Activated CD8-positive, alpha-beta memory T cell treated with anti-CD3 and anti-CD28 coated beads for 36 hours (primary cell): ENCODE measurements at regions not wholly inside any gene's neighbourhood (a gene's known extent, or its start where the extent isn't known, plus 50 kb on each side); places are given as distances from the start of the nearest gene placed in this dataset.

Experiments used
- CTCF ChIA-PET: fragments of 350-600 bp; sonication (Branson Sonifier 250); formaldehyde crosslinking; loops from one replicate; lab custom pipeline; 2021; ENCODE audit warnings: antibody characterized with exemption; lab: Charles Lee
- POLR2A ChIA-PET: fragments of 350-600 bp; sonication (Branson Sonifier 250); formaldehyde crosslinking; loops from one replicate; lab custom pipeline; 2021; ENCODE audit warnings: antibody characterized with exemption; lab: Charles Lee

DNA sequence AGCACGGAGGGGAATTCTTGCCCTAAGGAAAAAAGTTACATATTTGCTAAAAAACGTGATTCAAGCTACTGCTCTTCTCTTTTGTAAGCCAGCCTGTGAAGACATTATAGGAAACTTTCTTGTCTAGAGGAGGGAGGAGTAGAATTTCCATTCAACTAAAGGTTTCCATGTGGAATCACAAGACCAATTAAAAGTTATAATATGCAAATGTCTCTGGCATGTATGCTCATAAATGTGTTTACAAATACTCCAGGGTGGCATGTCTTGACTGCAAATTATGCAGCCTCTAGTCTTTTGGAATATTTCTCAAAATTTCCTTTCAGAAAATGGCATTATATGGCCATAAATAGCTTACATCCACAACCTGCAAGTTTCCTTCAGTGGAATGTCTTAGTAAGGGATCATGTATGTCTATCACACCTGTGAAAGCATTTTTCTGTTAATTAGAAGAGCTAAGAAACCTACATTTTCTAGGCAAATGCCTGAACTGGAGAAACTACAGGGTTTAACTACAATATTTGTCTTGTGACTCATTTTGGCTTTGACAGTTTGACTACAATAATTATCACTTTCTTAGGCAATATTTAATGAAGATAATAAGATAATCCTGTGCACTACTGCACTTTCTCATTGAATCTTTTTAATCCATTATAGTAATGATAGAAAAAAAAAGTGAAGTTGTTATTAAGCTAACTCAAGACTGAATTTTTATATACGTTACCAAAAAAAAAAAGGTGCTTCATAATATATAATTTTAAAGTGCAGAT is 111.1 kb upstream of the C10orf90 start:
- CTCF ChIA-PET: no interaction called here
- POLR2A ChIA-PET: no interaction called here

DNA sequence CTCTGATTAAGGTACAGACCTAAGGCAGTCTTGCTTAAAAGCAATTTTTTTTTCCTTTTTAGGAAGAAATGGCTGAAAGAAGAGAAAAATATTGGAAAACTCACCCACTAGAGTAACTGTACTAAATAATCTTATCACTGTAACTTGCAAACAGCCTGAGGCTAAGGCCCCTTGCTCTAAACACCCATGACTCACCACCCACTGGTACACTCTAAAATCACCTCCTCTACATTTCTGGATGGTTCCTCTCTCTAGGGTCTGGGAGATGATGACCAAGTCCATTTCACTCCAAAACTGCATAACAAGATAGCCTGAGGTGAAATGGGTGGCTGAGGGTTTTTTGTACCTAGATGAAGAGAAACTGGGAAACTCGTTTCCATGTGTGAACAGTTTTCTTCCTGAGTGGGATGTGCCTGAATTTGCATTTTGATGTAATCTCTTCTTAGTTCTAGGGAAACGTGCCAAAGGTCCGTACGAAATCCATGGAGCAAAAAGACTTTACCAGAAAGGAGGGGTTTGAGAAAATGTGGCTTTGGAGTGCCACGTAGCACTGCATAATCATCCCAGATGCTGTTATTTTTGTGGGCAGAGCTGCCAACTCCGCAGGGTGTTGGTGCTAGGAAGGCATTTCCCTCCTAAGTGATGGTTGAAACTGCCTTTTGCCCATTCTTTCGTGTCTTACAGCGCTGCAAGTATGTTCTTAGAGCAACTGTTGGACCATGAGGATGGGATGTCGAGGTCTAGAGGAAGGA is 113.5 kb upstream of the C10orf90 start:
- CTCF ChIA-PET: no interaction called here
- POLR2A ChIA-PET: no interaction called here

DNA sequence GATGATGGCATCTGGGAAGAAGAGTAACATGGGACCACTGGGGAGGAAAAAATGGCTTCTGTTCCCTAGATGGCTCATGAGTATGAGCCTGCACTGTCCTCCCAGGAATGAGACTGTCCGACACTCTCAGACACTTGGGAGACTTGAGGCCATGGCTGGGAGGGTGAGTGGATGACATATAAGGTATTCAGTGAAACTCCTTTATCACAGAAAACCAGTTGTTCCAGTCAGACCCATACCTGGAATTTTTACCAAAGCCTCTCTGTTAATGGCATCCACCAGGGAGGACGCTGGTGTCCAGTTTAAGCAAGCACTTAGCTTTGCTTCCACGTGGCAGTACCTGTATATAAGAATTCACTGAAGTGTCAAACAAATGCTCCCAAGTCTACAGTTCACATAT is 116.7 kb upstream of the C10orf90 start:
- ChIA-PET POLR2A (no interaction called here), CTCF (no interaction called here)

DNA sequence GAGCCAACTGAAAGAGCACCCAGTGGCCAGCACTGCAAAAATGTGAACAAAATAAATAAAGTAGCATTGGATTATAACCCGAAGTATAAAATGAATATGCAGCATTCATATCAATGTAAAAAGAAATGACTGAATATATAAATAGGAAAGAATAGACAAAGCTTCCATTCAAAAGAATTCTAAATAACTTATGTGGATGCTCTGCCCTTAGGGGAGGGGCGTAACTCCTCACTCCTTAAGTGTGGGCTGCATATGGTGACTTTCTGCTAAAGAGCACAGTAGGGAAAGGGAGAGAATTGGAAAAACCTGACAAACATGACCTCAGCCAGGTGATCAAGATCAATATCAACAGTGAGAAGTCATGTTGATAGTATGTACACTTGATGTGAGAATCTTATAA is 109.9 kb upstream of the DOCK1 start:
- CTCF ChIA-PET: no interaction called here

DNA sequence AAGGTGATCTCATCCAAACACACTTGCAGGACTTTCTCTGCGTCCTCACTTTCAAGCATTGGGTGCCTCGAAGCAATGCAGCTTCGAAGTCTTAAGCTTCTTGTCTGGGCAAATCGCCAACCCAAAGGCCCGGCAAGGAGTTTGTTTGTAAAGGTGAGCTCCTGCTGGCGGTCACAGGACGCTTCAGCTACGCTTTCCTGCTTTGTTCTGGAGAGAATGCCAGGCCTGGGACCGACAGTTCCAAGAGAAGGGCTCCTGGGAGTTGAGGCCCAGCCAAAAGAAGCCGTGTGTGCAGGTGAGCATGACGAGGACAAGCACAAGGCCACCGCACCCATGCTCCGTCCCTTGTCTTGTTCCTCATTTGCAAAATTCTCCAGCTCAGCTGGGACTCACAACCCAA is 106.6 kb upstream of the DOCK1 start:
- CTCF ChIA-PET: no interaction called here
- POLR2A ChIA-PET: no interaction called here

More for the DNA sequence above, 109.9 kb upstream of the DOCK1 start:
- POLR2A ChIA-PET: no interaction called here

DNA sequence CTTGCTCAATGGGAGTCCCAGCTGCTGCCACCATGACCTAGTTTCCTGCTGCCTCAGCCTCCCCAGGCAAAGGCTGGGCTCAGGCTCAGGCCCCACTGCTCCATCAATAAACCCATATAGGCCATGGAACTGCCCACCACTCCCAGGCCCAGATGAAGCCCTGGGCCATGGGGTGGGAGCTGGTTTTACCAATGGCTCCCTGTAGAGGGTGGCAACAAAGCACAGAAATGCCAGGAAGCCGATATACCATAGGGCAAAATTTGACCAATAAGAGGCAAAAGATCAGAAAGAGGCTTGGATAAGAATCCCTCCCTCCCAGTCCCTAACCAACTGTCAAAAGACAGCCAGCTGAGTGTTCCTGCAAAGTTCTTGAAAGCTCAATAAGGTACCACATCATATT is 101.8 kb upstream of the DOCK1 start:
- ChIA-PET POLR2A (no interaction called here), CTCF (no interaction called here)

DNA sequence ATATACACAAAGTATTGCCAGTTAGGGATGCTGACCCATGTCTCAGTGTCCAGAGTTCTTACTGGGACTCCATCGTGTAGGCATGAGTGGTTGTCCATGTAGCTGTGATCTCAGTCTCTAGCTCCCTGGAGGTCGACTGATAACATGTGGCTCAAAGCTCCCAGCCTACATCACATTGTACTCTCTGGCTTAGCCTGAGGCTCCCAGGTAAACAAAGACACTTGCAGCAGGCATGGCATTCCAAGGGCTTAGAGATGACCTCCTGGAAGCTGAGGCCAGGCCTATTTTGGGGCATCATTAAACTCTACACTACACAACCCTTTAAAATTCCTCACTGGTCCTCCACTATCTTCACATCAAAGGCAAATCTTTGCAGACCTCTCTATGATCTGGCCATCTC is 100.8 kb upstream of the DOCK1 start:
- ChIA-PET CTCF (no interaction called here), POLR2A (no interaction called here)

DNA sequence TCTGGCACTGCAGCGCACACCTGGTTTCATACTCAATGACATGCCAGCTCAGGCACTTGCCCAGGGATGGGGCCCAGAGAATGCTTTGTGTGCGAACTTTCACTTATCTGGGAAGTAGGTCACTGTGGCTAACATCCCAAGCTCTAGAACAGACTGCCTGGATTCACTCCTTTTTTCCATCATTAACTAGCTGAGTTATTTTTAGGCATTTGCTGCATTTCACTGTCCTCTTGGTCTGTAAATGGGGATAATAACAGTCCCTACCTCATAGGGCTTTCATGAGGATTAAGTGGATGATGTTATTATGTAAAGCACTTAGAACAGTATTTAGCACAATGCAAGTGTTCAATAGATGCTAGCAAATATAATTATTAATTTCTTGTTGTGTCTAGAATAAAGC is 98.7 kb upstream of the DOCK1 start:
- ChIA-PET POLR2A (no interaction called here), CTCF (no interaction called here)

DNA sequence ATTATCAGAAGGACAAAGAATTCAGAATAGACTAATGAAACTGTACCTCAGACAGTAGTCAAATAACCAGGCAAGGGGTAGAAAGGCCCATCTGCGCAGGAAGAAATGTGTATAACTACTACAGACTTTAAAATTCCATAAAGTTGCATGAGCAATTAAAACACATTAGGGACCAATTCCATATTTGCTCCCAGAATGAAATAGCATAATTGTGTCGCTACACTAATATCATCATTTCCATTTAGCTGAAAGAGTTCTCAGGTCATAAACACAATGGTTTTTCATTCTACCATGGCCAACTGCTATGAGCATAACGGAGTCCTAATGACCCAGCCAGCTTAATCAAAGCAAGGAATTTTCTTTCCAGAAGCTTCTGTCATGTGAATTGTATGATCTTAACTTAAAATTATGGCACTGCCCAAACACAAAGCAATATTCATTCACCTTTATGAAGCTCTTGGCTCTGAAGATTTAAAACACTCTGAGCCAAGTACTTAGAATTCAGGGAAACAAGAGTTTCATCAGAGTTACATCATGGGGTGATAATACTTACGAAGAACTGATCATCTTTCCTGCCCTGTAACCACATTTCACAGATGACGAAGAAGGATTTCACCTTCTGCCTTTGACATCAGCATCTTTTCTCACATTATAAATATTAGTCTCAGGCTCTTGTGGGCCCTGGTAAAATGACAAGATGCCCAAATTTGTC is 98.1 kb upstream of the DOCK1 start:
- POLR2A ChIA-PET: no interaction called here
- CTCF ChIA-PET: no interaction called here

DNA sequence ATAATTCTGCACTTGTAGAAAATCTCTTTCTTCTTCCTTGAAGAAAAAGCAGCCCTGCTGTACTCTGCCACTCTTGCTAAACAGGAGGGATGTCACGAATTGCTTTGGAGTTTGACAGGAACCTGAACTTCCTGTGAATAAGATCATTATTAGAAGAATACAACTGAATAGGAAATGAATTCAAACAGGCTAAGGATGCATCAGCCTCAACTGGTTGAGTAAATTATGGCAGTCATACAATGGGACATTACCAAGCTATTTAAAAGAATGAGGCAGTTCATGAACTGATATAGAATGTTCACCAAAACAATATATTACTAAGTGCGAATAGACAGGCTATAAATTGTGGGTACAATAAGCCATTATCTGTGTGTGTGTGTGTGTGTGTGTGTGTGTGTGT is 97.1 kb upstream of the DOCK1 start:
- ChIA-PET POLR2A (no interaction called here), CTCF (no interaction called here)

DNA sequence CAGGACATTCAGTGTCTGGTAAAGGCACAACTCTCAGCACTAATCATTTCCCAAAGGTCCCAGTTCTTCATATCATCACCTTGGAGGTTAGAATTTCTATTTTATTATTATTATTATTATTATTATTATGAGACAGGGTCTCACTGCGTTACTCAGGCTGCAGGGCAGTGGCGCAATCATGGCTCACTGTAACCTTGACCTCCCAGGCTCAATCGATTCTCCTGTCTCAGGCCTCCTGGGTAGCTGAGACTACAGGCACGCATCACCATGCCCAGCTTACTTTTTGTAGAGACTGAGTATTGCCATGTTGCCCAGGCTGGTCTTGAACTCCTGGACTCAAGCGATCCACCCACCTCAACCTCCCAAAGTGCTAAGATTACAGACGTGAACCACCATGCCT is 91.8 kb upstream of the DOCK1 start:
- POLR2A ChIA-PET: no interaction called here

DNA sequence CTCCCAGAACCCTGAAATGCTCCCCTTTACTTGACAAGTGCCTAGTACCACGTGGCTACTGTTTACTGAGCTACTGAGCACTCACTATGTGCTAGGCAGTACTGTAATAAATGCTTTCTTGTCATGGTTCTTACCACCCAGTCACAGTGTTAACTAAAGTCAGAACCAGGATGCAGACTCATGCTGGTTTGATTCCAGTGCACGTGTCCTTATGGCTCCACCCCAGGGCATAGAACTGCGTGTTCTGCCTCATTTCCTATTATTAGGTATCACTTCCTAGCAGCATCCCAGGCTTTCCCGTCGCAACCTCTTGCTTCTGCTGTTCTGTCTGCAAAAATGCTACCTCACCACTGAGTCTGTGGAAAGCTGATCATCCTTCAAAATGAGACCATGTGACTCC is 71.7 kb upstream of the DOCK1 start:
- CTCF ChIA-PET: no interaction called here

More for the DNA sequence above, 91.8 kb upstream of the DOCK1 start:
- CTCF ChIA-PET: no interaction called here

DNA sequence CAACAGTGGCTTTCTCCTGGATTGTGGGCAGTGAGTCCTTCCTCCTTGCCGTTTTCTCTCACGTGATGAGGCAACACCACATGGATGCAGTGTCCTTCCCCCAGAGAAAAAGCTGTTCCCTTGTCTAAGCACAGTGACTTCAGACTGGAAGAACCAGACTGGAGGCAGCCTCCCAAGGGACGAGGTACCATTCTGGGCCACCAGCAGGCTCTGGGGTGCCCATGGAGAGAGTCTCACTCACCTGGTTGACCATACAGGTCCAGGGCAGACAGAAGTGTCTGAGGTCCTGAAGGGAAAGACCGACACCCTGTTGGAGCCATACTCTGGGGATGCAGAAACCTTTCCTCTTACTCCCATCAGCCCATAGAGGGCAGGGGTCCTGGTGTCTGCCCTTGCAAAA is 69.2 kb upstream of the DOCK1 start:
- CTCF ChIA-PET: no interaction called here
- POLR2A ChIA-PET: no interaction called here

More for the DNA sequence above, 71.7 kb upstream of the DOCK1 start:
- POLR2A ChIA-PET: interaction anchor here (0.6 kb wide), 1 partner anchor 393 kb away, joined by 10 read pairs; no protein-coding TSS in a partner anchor

DNA sequence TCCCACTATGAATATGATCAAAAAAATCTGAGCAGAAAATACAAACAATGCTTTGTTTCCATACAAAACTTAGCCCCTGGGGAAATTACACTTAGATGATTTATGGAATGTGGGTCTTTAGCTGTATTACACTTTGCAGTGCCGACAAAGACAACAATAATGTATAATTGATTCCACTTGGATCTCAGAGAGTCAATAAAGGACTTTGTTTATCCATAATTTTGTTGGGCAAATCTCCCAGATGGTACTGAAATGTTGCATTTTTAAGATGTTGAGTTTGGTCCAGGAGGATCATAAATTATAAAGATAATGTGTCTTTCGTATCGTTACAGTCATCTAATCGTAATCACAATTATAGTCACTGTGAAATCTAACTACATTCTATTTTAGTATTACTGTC is 66.9 kb upstream of the DOCK1 start:
- POLR2A ChIA-PET: no interaction called here
- CTCF ChIA-PET: no interaction called here

DNA sequence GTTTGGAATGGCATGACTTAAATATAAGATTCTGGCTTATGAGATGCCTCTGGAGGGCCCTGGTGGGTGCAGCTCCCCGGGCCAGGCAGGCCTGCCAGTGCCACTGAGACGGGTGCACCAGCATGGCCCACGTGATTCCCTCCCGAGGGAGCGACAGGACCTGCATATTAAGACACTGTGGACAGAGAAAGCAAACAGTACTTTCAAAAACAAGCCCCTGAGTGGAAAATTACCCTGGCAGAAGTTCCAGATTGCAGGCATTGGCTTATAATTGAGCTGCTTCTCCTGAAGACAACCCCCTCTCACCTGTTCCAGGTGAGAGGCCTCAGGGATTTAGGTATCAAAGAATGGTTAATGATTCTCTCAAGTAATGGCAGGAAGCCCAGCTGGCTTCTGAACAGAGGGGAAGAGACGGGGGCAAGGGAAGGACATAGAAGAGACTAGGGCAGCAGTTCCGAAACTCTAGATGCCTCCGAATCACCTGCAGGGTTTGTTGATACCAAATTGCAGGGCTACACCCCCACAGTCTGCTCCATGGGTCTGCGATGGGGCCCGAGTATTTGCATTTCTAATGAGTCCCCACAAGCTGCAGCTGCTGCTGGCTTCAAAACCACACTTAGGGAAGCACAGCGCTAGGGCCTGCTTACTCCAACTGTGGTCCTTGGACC is 66.0 kb upstream of the DOCK1 start:
- POLR2A ChIA-PET: no interaction called here

DNA sequence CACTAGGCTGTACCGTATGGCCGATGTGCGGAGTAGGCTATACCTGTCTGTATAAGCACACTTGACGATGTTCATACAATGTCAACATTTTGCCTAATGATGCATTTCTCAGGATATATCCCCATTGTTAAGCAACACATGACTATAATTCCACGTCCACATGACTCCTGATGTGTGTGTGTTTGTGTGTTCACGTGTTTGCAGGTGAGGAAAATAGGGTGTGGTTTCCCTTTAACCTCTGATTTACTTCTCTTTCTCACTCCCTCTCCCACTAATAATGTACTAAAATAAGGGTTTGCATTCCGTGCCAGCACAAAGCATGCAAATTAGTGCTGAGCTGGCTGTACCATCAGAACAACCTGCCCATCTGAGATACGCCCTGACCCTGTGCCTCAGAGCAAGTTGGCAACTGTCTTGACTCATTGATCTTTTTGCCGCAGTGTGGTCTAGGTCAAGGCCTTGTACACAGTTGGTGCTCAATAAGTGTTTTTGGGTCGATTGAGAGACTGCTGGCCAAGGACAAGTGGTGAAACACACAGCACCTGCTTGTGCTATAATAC is 64.6 kb upstream of the DOCK1 start:
- CTCF ChIA-PET: no interaction called here

More for the DNA sequence above, 66.0 kb upstream of the DOCK1 start:
- CTCF ChIA-PET: no interaction called here

DNA sequence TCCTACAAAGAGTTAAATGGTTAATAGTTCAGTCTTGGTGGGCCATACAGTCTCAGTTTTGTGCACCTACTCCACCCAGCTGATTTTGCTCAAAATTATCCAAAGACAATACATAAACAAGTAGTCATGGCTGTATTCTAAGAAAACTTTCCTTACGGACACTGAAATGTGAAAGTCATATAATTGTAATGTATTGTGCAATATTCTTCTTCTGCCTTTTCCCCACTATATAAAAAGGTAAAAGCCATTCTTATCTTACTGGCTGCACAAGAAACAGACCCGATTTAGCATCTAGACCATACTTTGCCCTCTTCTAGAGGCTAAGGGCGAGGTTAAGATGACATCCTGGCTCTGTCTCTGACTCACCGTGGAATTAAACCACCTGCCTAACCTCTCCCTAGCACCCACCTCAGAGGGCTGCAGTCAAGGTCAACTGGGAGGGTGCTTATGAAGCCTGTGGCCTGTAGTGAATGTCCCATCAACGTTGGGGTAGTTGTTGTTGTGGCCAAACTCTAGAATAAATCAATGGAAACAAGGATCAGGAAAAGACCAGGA is 63.8 kb upstream of the DOCK1 start:
- ChIA-PET CTCF (no interaction called here), POLR2A (no interaction called here)

More for the DNA sequence above, 64.6 kb upstream of the DOCK1 start:
- POLR2A ChIA-PET: no interaction called here

DNA sequence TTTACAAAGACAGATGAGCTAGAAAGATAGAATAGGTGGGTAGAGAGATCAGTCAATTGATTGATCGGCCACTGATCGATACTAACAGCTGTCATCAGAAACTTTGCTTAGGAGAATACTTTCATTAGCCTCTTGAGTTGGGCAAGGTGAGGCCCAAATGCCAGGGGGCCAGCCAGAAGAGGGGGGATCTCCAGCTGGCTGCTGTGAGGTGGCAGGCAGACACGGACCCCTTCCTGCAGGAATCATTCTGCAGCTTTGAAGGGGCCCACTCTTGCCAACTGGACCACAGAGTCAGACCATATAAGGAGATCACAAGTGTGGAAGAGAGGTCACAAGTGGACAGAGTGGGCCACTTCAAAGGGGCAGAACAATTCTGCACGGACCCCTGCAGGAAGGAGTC is 62.9 kb upstream of the DOCK1 start:
- ChIA-PET POLR2A (no interaction called here), CTCF (no interaction called here)

DNA sequence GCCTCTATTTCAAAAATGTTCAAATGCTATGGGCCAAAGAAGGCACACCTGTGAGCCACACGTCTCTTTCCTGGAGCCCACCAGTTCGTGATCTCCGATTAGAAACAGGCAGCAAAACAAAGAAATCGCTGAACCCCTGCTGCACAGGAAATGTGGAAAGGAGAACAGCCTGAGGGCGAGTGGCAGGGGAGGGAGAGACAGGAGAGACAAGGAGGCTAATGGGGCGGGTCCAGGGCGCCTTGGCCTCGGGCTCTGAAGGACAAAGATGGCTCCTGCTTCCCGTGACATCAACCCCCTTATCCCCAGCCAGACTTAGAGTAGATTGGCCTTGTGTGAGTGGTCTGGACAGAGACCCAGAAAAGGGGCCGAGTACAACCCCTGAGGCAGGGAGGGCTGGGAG is 62.4 kb upstream of the DOCK1 start:
- POLR2A ChIA-PET: no interaction called here
- CTCF ChIA-PET: no interaction called here
